HAP-1 (cell line): ENCODE measurements at regions not wholly inside any gene's neighbourhood (a gene's known extent, or its start where the extent isn't known, plus 50 kb on each side); places are given as distances from the start of the nearest gene placed in this dataset.
A peak's percentile ranks its signal among the peaks of the same experiment; 100 is the strongest.

ENCODE experiments used
- DNase-seq, 2 experiments: peaks; one replicate each; pipeline ENCODE4 v3.0.0-alpha.2; 2016 to 2020; ENCODE audit warnings: low spot score in 2 of 2
- H3K27me3 ChIP-seq: fragments of 250-450 bp; sonication (Bioruptor Pico); 2 replicates; pipeline ENCODE4 v1.5.1; 2020; ENCODE audit warnings: low read depth, mild to moderate bottlenecking, moderate library complexity
- H3K36me3 ChIP-seq: fragments of 250-450 bp; sonication (Bioruptor Pico); replicated peaks from 2 replicates; pipeline ENCODE4 v1.5.1; 2020; ENCODE audit warnings: mild to moderate bottlenecking
- H3K4me1 ChIP-seq: fragments of 250-450 bp; sonication (Bioruptor Pico); 2 replicates; pipeline ENCODE4 v1.5.1; 2020; ENCODE audit warnings: mild to moderate bottlenecking
- H3K4me3 ChIP-seq: fragments of 250-450 bp; sonication (Bioruptor Pico); 2 replicates; pipeline ENCODE4 v1.5.1; 2020; ENCODE audit warnings: mild to moderate bottlenecking, moderate library complexity
- H3K9me3 ChIP-seq: fragments of 250-450 bp; sonication (Bioruptor Pico); 2 replicates; pipeline ENCODE4 v1.5.1; 2020; ENCODE audit warnings: mild to moderate bottlenecking, moderate library complexity
- in situ Hi-C: fragments of 300-500 bp; cut with MboI; formaldehyde crosslinking; loops from 3 replicates; pipeline ENCODE4 v1.14.3; 2020; ENCODE audit warnings: low sequenced_read_pairs, inconsistent platforms, mixed read lengths

- H3K4me3 ChIP-seq = no peak overlapping the region
- in situ Hi-C loops = no loop called here
- no peaks in the 10 kb centered on the region for H3K36me3 ChIP-seq
- H3K9me3 ChIP-seq = no peaks in the 10 kb centered on the region
- no peaks in the 10 kb centered on the region for H3K27me3 ChIP-seq
- H3K4me1 ChIP-seq = peaks cover 4% of the 10 kb centered on the region
- no peak for DNase-seq
Measured at GRCh38 chr5:124088289-124089032, 576.5 kb downstream of the CSNK1G3 start.

DNA sequence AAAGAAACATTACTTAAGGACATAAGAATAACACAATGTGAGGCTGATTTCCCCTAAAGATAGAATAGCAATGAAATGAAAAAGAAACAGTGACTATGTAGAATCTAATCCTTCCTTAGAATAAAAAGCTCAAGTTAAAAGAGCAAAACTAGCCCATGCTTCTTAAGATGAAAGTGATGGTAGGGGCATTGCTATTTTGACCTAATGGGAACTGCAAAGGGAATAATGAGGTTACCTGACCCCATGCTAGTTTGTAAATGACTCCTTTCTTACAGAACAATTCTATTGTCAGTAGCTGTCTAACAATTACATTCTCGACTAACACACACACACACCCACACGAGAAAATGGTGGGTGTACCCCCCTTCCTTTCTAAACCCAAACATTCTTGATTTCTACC lies 575.8 kb downstream of the CSNK1G3 start:
- no peaks in the 10 kb centered on the region for H3K36me3 ChIP-seq
- H3K27me3 ChIP-seq = no peaks in the 10 kb centered on the region
- peak in 1 of 2 experiments; percentile 15 for DNase-seq
- peaks cover 4% of the 10 kb centered on the region for H3K4me1 ChIP-seq
- H3K4me3 ChIP-seq = no peak overlapping the region
- H3K9me3 ChIP-seq = no peaks in the 10 kb centered on the region
- in situ Hi-C loops = no loop called here

- Histone ChIP-seq H3K36me3 (no peaks in the 10 kb centered on the region), H3K4me3 (no peak overlapping the region), H3K9me3 (no peaks in the 10 kb centered on the region), H3K4me1 (no peaks in the 10 kb centered on the region), H3K27me3 (0 out of 2 replicates have a peak, but pooled peaks cover 2% of the 10 kb centered on the region)
- no peak for DNase-seq
- in situ Hi-C loops = no loop called here
Measured at GRCh38 chr5:124080256-124080655, 568.3 kb downstream of the CSNK1G3 start.

DNA sequence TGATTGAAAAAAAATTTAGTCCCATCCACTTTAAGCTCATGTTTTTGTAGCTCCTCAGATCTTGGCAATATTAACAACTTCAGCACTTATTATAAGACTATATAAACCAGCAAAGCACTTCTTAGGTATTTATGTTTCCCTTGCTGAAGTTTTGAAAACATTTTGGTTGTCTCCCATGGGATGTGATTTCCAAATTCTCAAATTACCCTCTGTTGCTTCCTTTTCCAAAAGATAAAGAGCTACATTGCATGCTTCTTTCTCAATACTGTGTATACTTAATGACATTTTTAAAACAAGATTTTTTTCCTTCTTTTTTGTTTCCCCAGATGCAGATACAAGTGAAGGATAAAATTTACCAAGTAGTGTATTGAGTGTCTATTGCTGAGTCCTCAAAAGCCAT lies 567.1 kb downstream of the CSNK1G3 start:
- in situ Hi-C loops = no loop called here
- Histone ChIP-seq H3K9me3 (no peaks in the 10 kb centered on the region), H3K4me1 (no peaks in the 10 kb centered on the region), H3K27me3 (0 out of 2 replicates have a peak, but pooled peaks cover 2% of the 10 kb centered on the region), H3K4me3 (no peak overlapping the region), H3K36me3 (no peaks in the 10 kb centered on the region)
- DNase-seq = no peak

DNA sequence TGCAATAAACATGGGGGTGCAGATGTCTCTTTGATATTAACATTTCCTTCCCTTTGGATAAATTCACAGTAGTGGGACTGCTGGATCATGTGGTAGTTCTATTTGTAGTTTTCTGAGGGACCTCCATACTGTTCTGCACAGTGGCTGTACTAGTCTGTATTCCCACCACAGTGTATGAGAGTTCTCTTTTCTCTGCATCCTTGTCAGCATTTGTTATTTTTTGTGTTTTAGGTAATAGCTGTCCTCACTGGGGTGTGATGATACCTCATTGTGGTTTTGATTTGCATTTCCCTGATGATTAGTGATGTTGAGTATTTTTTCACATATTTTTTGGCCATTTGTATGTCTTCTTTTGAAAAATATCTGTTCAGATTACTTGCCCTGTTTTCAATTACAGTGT lies 562.5 kb downstream of the CSNK1G3 start:
- Histone ChIP-seq H3K36me3 (no peaks in the 10 kb centered on the region), H3K9me3 (no peaks in the 10 kb centered on the region; the same call in 1 of the 2 replicates), H3K27me3 (no peaks in the 10 kb centered on the region), H3K4me1 (no peaks in the 10 kb centered on the region), H3K4me3 (no peak overlapping the region)
- no peak for DNase-seq
- in situ Hi-C loops = no loop called here

GRCh38 chr5:124072570-124072969 lies 560.6 kb downstream of the CSNK1G3 start:
- H3K9me3 ChIP-seq = no peaks in the 10 kb centered on the region; the same call in 1 of the 2 replicates
- in situ Hi-C loops = no loop called here
- DNase-seq = no peak
- no peaks in the 10 kb centered on the region for H3K4me1 ChIP-seq
- H3K36me3 ChIP-seq = no peaks in the 10 kb centered on the region
- no peaks in the 10 kb centered on the region for H3K27me3 ChIP-seq
- H3K4me3 ChIP-seq = no peak overlapping the region

DNA sequence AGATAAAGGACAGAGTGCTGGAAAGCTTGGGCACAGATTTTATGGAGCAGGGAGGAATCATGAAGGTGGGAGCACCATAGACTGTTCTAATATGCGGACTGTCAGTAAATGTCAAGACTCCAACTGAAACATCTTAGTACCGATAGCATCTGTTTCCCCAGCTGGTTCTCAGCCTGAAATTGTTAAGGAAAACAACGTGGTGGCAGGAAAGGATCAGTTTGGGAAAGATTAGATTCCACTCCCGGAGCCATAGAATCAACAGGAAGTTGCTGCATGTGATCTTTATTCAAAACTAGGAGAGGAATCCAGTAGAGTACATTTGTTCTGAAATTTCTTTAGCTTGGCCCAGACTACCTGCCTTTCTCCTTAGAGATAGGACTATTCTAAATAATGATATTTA lies 559.1 kb downstream of the CSNK1G3 start:
- Histone ChIP-seq H3K36me3 (no peaks in the 10 kb centered on the region), H3K4me3 (no peak overlapping the region), H3K27me3 (no peaks in the 10 kb centered on the region), H3K4me1 (no peaks in the 10 kb centered on the region), H3K9me3 (no peaks in the 10 kb centered on the region; the same call in 1 of the 2 replicates)
- DNase-seq = no peak
- in situ Hi-C loops = no loop called here

DNA sequence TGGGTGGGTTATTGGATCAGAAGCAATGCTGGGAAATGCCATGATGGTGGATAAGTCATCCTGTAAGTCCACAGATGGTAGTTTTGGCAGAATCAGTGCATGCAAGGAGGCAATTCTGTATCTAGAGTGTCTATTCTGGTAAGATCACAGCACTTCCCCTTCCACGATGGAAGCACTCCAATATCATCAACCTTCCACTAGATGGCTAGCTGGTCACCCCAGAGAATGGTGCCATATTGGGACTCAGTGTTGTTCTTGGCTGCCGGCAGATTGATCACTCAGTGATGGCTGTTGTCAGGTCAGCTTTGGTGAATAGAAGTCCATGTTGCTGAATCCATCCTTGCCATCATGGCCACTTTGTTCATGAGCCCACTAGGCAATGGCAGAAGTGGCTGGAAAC lies 553.5 kb downstream of the CSNK1G3 start:
- Histone ChIP-seq H3K36me3 (no peaks in the 10 kb centered on the region), H3K27me3 (no peaks in the 10 kb centered on the region), H3K4me1 (no peaks in the 10 kb centered on the region), H3K9me3 (no peaks in the 10 kb centered on the region; the same call in 1 of the 2 replicates), H3K4me3 (no peak overlapping the region)
- DNase-seq = no peak
- in situ Hi-C loops = no loop called here

DNA sequence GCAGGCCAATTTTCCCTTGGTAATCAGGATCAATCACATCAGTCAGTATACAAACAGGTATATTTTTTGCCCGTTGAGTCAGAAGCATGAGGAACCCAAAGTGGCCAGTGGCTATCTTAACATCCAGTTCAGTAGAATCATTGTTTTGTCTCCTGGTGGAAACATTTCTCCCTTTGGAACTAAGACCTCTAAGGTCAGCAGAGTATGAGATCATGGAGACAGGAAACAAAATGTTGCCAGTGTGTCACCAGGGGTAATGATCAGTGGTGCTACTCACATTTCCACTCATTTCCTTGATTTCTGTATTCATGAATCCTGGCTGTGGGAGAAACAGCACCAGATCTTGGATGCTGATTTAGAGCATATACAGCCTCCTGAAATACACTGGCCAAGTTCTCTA lies 553.0 kb downstream of the CSNK1G3 start:
- H3K36me3 ChIP-seq = no peaks in the 10 kb centered on the region
- in situ Hi-C loops = no loop called here
- no peaks in the 10 kb centered on the region for H3K27me3 ChIP-seq
- no peaks in the 10 kb centered on the region; the same call in 1 of the 2 replicates for H3K9me3 ChIP-seq
- H3K4me1 ChIP-seq = no peaks in the 10 kb centered on the region
- no peak for DNase-seq
- no peak overlapping the region for H3K4me3 ChIP-seq

GRCh38 chr5:124061663-124062062 lies 549.7 kb downstream of the CSNK1G3 start:
- in situ Hi-C loops = no loop called here
- no peaks in the 10 kb centered on the region for H3K36me3 ChIP-seq
- H3K9me3 ChIP-seq = no peaks in the 10 kb centered on the region
- DNase-seq = no peak
- no peaks in the 10 kb centered on the region for H3K27me3 ChIP-seq
- H3K4me1 ChIP-seq = no peaks in the 10 kb centered on the region
- no peak overlapping the region for H3K4me3 ChIP-seq

DNA sequence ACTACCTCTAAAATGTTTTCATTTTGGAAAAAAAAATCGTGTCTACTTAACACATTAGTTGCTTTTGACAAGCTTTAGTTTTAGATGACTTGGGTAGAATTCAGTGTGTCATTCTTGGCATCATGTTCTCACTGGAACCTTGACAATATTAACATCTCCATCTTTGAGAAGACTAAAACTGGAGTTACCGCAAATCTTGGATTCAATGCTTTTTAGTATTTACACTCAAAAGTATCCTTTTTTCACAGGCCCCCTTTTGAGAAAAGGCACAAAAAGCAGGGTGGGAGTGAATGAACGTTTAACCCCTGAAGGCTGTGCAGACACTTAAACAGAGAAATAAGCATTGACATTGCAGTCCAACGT lies 549.1 kb downstream of the CSNK1G3 start:
- Histone ChIP-seq H3K36me3 (no peaks in the 10 kb centered on the region), H3K4me1 (no peaks in the 10 kb centered on the region), H3K9me3 (no peaks in the 10 kb centered on the region), H3K4me3 (no peak overlapping the region), H3K27me3 (no peaks in the 10 kb centered on the region)
- in situ Hi-C loops = no loop called here
- DNase-seq = no peak

GRCh38 chr5:124060413-124061067 lies 548.6 kb downstream of the CSNK1G3 start:
- DNase-seq = no peak
- Histone ChIP-seq H3K9me3 (no peaks in the 10 kb centered on the region), H3K36me3 (no peaks in the 10 kb centered on the region), H3K4me3 (no peak overlapping the region), H3K4me1 (no peaks in the 10 kb centered on the region), H3K27me3 (no peaks in the 10 kb centered on the region)
- in situ Hi-C loops = no loop called here

- H3K27me3 ChIP-seq = no peaks in the 10 kb centered on the region
- no peaks in the 10 kb centered on the region for H3K36me3 ChIP-seq
- in situ Hi-C loops = no loop called here
- DNase-seq = no peak
- no peaks in the 10 kb centered on the region for H3K9me3 ChIP-seq
- no peaks in the 10 kb centered on the region for H3K4me1 ChIP-seq
- no peak overlapping the region for H3K4me3 ChIP-seq
Measured at GRCh38 chr5:124060011-124060410, 548.0 kb downstream of the CSNK1G3 start.

DNA sequence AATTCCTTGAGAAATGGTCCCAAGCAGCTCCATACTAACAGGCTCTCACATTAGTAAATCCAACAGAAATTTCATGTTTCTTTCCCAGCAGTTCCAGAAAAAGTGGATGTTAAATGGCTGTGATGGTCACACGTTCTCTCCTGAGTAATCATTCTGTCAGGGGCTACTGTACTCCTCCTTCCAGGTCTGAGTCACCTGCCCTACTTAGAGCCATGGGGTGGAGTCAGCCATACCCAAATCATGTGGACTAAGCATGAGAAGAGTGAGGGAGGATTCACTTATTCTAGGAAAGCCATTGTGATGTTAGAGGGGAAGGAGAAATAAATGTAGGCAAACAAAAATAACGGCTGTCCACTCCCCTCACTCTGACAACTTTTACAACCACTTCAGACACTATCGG lies 547.2 kb downstream of the CSNK1G3 start:
- no peaks in the 10 kb centered on the region for H3K9me3 ChIP-seq
- DNase-seq = no peak
- H3K4me1 ChIP-seq = no peaks in the 10 kb centered on the region
- in situ Hi-C loops = no loop called here
- no peaks in the 10 kb centered on the region for H3K27me3 ChIP-seq
- no peaks in the 10 kb centered on the region for H3K36me3 ChIP-seq
- H3K4me3 ChIP-seq = no peak overlapping the region
